GM21737 (cell line): ENCODE measurements at regions not wholly inside any gene's neighbourhood (a gene's known extent, or its start where the extent isn't known, plus 50 kb on each side); places are given as distances from the start of the nearest gene placed in this dataset.
"Not testable (repeated sequence)": the region's sequence is repeated elsewhere in the genome, so short reads cannot be mapped to it uniquely, and the experiment has no call there.

Experiments used
- ATAC-seq: cut with Tn5 transposase; IDR thresholded peaks from one replicate; pipeline ENCODE4 v1.9.1; 2021; ENCODE audit warnings: mild to moderate bottlenecking, moderate library complexity; ENCODE audit not compliant: unreplicated experiment

DNA sequence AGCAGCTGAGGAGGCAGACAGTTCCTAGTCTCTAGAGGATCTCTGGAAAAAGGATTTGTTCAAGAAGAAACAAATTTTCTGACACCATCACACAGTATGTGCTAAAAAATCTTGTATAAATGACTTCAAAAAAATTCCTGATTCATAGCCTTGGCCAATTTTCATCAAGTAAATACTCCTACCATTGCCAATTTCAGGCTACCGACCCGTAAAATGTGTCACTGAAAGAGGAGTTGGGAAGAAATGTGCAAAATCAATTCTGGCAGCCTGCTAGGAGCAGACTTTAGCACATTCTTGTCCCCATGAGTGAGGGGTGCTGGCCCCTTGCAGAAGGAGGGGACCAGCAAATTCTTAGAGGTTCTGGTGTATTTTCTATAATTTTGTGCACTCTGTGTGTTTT lies 109.4 kb downstream of the TMEM30B start:
- no peak for ATAC-seq

- ATAC-seq, result no peak
Measured at GRCh38 chr14:61168141-61168540, 113.0 kb downstream of the TMEM30B start.

- no peak for ATAC-seq
Measured at GRCh38 chr14:61167642-61168041, 113.5 kb downstream of the TMEM30B start.

DNA sequence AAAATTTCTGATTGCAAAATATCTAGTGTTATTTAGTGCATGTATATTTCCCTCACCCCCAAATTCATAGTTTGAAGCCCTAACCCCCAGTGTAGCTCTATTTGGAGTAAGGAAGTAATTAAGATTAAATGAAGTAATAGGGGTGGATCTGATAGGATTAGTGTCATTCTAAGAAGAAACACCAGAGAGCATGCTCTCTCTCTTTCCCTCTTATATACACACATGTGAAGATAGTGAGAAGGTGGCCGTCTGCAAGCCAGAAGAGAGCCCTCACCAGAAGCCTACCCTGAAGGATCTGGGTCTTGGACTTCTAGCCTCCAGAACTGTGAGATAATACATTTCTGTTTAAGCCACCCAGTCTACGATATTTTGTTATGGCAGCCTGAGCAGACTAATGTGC lies 120.3 kb downstream of the TMEM30B start:
- ATAC-seq, result no peak

GRCh38 chr14:61154641-61155040 lies 126.5 kb downstream of the TMEM30B start:
- no peak for ATAC-seq

GRCh38 chr14:61153914-61154545 lies 127.1 kb downstream of the TMEM30B start:
- no peak for ATAC-seq

- no peak for ATAC-seq
Measured at GRCh38 chr14:61153431-61153830, 127.7 kb downstream of the TMEM30B start.

DNA sequence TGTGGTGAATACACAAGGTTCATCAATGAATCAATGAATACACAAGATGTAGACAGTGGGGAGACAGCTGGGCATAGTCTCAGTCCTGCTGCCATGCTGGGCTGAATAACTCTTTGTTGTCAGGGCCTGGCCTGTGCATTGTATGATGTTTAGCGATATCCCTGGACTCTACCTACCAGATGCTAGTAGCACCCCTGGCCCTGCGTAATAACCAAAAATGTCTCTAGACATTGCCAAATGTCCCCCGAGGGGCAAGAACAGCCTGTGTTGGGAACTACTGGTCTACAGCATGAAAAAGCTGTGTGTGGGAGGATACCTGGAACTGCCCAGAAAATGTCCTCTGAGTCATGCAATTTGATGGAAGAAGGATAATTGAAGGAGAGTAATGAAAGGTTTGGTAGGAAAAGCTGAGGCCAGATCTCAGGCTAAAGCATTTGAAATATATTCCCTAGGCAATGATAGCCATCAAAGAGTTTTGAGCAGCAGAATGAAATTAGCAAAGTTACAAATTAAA lies 128.2 kb downstream of the TMEM30B start:
- ATAC-seq, result no peak

DNA sequence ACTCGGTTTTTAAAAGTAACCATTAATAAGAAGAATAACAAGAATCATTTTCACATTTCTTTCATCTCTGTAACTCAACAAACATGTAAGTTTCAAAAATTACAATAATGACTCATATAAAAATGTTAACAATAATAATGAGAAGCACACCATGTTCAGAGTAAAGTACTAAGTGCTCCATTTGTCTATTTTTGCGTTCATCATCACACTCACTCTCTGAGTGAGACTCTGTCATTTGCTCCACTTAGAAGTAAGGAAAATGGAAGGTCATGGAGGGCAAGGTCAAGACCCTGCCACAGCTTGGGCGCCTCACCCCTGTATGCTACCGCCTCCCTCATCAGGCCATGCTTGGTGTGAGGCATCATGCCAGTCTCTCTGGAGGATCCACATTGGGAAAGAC lies 129.9 kb downstream of the TMEM30B start:
- ATAC-seq, result no peak

DNA sequence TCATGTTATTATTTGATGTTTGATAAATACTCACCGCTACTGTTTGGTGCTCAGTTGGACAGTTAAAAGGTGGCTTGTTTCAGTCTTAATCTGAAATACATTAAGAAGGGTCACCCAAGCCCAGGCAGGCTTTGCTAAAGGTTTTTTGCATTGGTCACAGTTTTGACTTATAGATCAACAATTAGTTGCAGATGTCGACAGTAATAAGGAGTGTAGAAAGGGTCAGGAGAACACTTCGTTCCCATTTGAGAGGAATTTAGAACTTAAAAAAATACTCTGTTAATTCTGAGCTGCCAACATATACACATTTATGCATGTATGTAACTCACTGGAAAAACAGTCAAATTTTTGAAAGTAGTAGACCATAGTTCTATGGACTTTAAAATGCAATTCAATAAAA lies 130.3 kb downstream of the TMEM30B start:
- no peak for ATAC-seq

- no peak for ATAC-seq
Measured at GRCh38 chr14:61149896-61150295, 131.2 kb downstream of the TMEM30B start.

DNA sequence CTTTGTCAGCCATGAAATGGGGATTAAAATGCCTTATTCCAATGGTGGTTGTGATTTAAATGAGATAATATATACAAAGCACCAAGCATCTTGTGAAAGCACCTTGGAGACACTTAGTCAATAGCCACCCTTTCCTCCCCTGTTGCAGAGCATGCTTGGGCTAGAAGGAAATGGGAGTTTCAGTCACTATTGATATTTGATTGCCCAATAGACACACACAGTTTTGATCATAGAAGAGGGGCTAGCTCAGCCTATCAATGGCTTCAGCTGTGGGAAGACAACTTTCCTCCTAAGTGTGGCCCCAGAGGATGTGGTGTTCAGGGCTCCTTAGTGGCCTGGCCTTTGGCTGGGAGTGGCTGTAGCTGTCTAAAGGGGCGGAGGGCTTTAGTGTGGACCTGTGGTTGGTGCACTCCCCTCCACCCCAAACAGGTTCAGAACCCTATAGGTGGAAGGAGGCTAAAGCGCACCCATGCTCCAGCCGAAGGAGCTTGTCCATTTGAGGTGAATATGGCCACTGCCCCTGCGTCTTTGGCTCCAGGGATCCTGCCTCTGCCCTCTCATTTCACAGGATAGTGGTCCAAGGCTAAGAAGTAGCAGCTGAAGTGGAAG lies 132.3 kb downstream of the TMEM30B start:
- ATAC-seq, result no peak

DNA sequence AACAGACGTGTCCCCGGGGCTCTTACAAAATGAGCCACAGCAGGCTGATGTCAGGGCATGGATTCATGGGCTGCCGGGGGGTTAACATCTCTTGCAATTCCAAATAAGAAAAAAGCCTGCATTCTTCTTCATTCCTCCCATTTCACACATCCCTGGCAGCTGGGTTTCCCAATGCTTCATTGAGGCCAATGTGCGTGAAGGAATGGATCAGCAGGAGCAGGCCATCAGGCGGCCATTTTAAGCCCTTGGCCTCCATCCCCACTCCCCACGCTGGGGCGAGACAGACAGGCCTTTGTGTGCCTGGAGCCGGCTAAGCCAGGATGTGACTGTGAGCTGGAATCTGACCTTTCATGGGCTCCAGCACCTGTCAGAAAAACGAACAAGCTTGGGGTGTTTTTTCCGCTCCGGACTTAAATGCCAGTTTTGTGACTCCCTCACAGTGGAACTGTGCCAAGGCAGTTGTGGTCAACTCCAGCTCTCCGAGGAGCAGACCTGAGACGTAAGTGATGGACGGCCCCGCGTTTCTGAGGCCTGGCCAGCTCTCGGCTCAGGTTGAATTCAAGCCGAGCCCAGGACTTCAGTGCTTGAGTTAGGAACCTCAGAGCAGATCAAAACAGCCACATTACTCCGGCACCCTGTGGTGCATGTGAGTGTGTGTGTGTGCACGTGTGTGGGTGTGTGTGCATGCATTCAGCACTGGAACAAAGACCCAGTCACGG lies 133.1 kb downstream of the TMEM30B start:
- no peak for ATAC-seq

DNA sequence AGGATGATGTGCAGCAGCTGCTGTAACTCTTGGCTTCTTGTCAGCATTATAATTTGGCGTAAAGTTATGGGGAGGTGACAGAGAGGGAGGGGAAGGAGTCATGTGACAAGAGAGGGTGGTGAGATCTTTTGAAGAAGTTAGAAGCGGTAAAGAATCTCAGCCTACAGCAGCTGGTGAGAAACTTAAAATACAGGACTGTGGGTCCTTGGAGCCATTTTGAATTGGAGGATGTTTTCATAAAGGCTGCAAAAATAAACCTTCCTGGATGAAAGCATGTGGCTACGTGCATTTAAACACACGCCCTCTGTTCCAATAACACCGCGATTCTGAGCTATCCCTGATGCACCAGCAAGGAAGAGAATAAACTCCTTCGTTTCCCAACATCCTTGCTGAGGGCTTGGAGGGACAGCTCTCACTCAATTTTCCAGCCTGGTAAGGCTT lies 133.7 kb downstream of the TMEM30B start:
- ATAC-seq, result no peak

DNA sequence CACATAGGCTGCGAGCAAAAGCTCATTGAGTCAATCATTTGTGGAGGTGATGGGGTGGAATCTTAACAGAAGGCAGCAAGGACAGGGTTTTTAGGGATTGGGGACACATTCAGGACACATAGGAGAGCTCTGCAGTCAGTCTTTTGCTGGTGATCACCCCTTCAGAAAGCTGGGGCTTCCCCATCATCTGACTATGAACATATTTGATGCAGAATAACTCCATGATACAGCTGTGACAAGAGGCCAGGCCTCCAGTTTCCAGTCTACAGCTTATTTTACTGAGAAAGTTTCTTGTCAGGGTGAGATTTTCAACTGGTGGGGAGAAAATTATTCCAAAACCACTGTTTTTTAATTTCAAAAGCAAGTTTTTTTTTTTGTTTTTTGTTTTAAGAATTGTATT lies 134.2 kb downstream of the TMEM30B start:
- ATAC-seq, result no peak

- no peak for ATAC-seq
Measured at GRCh38 chr14:61145903-61146481, 135.1 kb downstream of the TMEM30B start.

- no peak for ATAC-seq
Measured at GRCh38 chr14:61145034-61145902, 135.9 kb downstream of the TMEM30B start.

- ATAC-seq, result not testable (repeated sequence)
Measured at GRCh38 chr14:61144117-61145033, 136.8 kb downstream of the TMEM30B start.

GRCh38 chr14:61140872-61141271 lies 140.3 kb downstream of the TMEM30B start:
- no peak for ATAC-seq

GRCh38 chr14:61140271-61140670 lies 140.9 kb downstream of the TMEM30B start:
- no peak for ATAC-seq
